Panc1 (cell line): ENCODE measurements at regions not wholly inside any gene's neighbourhood (a gene's known extent, or its start where the extent isn't known, plus 50 kb on each side); places are given as distances from the start of the nearest gene placed in this dataset.

ENCODE experiments used
- ATAC-seq: fragments of 200-7000 bp; cut with Tn5 transposase; 2 replicates; pipeline ENCODE4 v1.9.1; 2020; ENCODE audit warnings: mild to moderate bottlenecking, moderate library complexity
- BruUV-seq: library from RNA; stranded (reverse); fragments of 400-500 nt; replicated peaks from 2 replicates; lab custom pipeline; 2021; lab: Mats Ljungman, UMichigan
- CTCF ChIA-PET: fragments of 300-600 bp; sonication (Branson Sonifier 250); formaldehyde crosslinking; loops from one replicate; lab custom pipeline; 2022; ENCODE audit warnings: antibody characterized with exemption; lab: Charles Lee
- POLR2A ChIA-PET: fragments of 300-600 bp; sonication (Branson Sonifier 250); formaldehyde crosslinking; loops from one replicate; lab custom pipeline; 2022; ENCODE audit warnings: antibody characterized with exemption; lab: Charles Lee
- DNase-seq: peaks from one replicate; pipeline ENCODE4 v3.0.0-alpha.2; 2010; ENCODE audit warnings: low read depth, low spot score
- H3K27ac ChIP-seq: 2 replicates; pipeline ENCODE4 v1.5.1; 2011; ENCODE audit warnings: mild to moderate bottlenecking, low read length, inconsistent platforms
- H3K27me3 ChIP-seq: fragments of 200-500 bp; sonication (Bioruptor generic); 2 replicates; pipeline ENCODE4 v1.6.0; 2014; ENCODE audit warnings: low read length, inconsistent platforms; ENCODE audit not compliant: control insufficient read depth, insufficient read depth
- H3K36me3 ChIP-seq: fragments of 200-500 bp; sonication (Bioruptor generic); 2 replicates; pipeline ENCODE4 v1.5.1; 2014; ENCODE audit warnings: inconsistent platforms, mild to moderate bottlenecking, low read length, moderate library complexity; ENCODE audit not compliant: control insufficient read depth, insufficient read depth
- H3K4me1 ChIP-seq: 2 replicates; pipeline ENCODE4 v1.5.1; 2011; ENCODE audit warnings: inconsistent platforms, mild to moderate bottlenecking, low read length, moderate library complexity; ENCODE audit not compliant: control insufficient read depth, insufficient read depth
- H3K4me3 ChIP-seq, 2 experiments: 2 replicates each; pipeline ENCODE4 v1.5.1; 2011 to 2012; ENCODE audit warnings: low read depth in 2 of 2, low read length in 2 of 2, mild to moderate bottlenecking in 2 of 2, inconsistent platforms in 1 of 2, moderate library complexity in 1 of 2
- H3K9me3 ChIP-seq: fragments of 200-500 bp; sonication (Bioruptor generic); 2 replicates; pipeline ENCODE4 v1.5.1; 2014; ENCODE audit warnings: low read depth, mild to moderate bottlenecking, inconsistent platforms, low read length, moderate library complexity; ENCODE audit not compliant: control insufficient read depth, insufficient read depth
- POLR2AphosphoS5 ChIP-seq: IDR thresholded peaks from 2 replicates; pipeline ENCODE4 v1.6.1; 2012; ENCODE audit warnings: mild to moderate bottlenecking, low read depth, low read length, moderate library complexity
- SIN3A ChIP-seq: IDR thresholded peaks from 2 replicates; pipeline ENCODE4 v1.6.1; 2012; ENCODE audit warnings: low read depth, mild to moderate bottlenecking, low read length, moderate library complexity, borderline replicate concordance; ENCODE audit not compliant: insufficient read depth
- TCF7L2 ChIP-seq: IDR thresholded peaks from 2 replicates; pipeline ENCODE4 v1.6.1; 2011; ENCODE audit warnings: mild to moderate bottlenecking, low read depth, low read length, inconsistent platforms
- in situ Hi-C: cut with HindIII; loops from 2 replicates; pipeline ENCODE4 v1.10.0; 2016; ENCODE audit warnings: low sequenced_read_pairs, low pct_unique_long_range_greater_than_20kb
- intact Hi-C: fragments of 100-400 bp; cut with micrococcal nuclease; formaldehyde crosslinking; loops from one replicate; pipeline ENCODE4 v1.10.0; 2022; ENCODE audit not compliant: unreplicated experiment
- TF ChIP-seq, protein P1 (sequence below), 2 experiments: IDR thresholded peaks; 2 replicates each; pipeline ENCODE4 v1.6.1; 2011 to 2012; ENCODE audit warnings: low read depth in 2 of 2, control low read depth in 1 of 2, low read length in 1 of 2, mild to moderate bottlenecking in 1 of 2, moderate library complexity in 1 of 2; ENCODE audit not compliant: insufficient read depth in 1 of 2
- TF ChIP-seq, protein P2 (sequence below): fragments of 450-650 bp; IDR thresholded peaks from 2 replicates; pipeline ENCODE4 v1.5.1; 2017; ENCODE audit warnings: mild to moderate bottlenecking

DNA sequence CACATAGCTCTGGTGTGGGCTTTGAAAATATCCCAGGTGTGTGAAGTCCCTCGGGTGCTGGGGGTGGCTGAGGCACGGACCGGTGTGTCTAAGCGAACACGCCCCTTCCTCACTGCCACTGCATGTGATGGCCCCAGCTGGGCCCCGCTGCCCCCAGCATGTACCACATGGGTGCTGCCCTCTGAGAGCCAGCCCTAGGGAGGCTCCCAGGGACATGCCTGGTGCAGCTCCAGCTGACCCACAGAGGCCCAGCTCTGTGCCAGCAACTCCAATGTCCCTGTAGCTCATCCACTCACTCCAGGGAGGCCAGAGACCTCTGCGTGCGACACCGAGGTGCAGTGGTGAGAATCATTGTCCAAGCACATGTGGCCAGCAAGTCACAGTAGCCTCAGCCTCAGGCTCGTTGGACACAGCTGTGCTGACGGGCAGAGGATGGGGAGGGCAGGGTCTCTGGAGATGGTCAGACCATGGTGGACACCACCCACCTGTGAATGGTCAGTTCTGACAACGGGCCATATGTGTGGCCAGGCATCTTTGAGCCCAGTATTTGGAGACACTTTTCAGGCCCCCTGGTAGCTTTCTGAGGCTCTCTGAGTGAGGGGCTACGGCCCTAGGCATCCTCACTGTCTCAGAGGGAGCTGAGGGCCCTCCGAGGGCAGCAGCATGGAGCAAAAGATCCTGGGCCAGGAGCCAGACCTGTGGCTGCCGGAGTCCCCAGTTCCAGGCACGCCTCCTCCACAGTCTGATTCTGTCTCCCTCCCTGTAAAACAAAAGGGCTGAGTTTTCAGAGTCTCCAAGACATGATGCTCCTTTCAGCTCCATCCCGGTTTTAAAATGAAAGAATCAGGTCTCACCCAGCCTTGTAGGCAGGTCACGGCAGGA, 220.7 kb downstream of the NDUFA10 start:
- ATAC-seq (no peak), DNase-seq (no peak)
- no TSS peak for BruUV-seq
- intact Hi-C loops (no loop called here), in situ Hi-C loops (no loop called here)
- Histone ChIP-seq H3K4me3 (no peak overlapping the region), H3K4me1 (no peaks in the 10 kb centered on the region), H3K36me3 (no peaks in the 10 kb centered on the region), H3K27me3 (no peaks in the 10 kb centered on the region), H3K27ac (no peak overlapping the region), H3K9me3 (no peaks in the 10 kb centered on the region)
- POLR2A ChIA-PET = interaction anchor here (0.6 kb wide), 1 partner anchor 14 kb away, joined by 4 read pairs; no protein-coding TSS in a partner anchor
- TF ChIP-seq POLR2AphosphoS5 = no peak
- TF ChIP-seq, protein P1, sequence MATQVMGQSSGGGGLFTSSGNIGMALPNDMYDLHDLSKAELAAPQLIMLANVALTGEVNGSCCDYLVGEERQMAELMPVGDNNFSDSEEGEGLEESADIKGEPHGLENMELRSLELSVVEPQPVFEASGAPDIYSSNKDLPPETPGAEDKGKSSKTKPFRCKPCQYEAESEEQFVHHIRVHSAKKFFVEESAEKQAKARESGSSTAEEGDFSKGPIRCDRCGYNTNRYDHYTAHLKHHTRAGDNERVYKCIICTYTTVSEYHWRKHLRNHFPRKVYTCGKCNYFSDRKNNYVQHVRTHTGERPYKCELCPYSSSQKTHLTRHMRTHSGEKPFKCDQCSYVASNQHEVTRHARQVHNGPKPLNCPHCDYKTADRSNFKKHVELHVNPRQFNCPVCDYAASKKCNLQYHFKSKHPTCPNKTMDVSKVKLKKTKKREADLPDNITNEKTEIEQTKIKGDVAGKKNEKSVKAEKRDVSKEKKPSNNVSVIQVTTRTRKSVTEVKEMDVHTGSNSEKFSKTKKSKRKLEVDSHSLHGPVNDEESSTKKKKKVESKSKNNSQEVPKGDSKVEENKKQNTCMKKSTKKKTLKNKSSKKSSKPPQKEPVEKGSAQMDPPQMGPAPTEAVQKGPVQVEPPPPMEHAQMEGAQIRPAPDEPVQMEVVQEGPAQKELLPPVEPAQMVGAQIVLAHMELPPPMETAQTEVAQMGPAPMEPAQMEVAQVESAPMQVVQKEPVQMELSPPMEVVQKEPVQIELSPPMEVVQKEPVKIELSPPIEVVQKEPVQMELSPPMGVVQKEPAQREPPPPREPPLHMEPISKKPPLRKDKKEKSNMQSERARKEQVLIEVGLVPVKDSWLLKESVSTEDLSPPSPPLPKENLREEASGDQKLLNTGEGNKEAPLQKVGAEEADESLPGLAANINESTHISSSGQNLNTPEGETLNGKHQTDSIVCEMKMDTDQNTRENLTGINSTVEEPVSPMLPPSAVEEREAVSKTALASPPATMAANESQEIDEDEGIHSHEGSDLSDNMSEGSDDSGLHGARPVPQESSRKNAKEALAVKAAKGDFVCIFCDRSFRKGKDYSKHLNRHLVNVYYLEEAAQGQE (IDR thresholded peaks at IDR 0.05; ENCODE audit: insufficient read depth in 1 of 2, low read depth in 2 of 2, low read length in 1 of 2) = no peak
- TF ChIP-seq SIN3A = no peak
- TF ChIP-seq, protein P2, sequence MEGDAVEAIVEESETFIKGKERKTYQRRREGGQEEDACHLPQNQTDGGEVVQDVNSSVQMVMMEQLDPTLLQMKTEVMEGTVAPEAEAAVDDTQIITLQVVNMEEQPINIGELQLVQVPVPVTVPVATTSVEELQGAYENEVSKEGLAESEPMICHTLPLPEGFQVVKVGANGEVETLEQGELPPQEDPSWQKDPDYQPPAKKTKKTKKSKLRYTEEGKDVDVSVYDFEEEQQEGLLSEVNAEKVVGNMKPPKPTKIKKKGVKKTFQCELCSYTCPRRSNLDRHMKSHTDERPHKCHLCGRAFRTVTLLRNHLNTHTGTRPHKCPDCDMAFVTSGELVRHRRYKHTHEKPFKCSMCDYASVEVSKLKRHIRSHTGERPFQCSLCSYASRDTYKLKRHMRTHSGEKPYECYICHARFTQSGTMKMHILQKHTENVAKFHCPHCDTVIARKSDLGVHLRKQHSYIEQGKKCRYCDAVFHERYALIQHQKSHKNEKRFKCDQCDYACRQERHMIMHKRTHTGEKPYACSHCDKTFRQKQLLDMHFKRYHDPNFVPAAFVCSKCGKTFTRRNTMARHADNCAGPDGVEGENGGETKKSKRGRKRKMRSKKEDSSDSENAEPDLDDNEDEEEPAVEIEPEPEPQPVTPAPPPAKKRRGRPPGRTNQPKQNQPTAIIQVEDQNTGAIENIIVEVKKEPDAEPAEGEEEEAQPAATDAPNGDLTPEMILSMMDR = no peak
- no peak for TF ChIP-seq TCF7L2
- CTCF ChIA-PET = no interaction called here

DNA sequence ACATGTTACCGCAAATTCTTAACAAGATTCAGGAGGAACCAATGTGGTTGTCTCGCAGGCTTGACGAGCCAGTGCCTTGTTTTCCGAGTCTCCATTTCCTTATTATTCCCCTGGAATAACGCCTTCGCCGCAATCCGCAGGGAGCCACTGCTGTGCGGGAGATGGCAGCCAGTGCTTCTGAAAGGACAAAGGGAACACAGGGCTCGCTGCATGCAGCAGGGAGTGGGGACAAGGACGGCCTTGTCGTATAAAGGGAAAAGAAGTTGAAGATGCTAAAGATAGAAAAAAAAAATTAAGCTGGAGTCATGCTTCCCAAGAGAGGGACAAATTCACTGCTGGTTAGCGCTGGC, 221.4 kb downstream of the NDUFA10 start:
- Histone ChIP-seq H3K27me3 (no peaks in the 10 kb centered on the region), H3K4me1 (no peaks in the 10 kb centered on the region), H3K4me3 (no peak overlapping the region), H3K27ac (no peak overlapping the region), H3K36me3 (no peaks in the 10 kb centered on the region), H3K9me3 (no peaks in the 10 kb centered on the region)
- intact Hi-C loops (no loop called here), in situ Hi-C loops (no loop called here)
- DNase-seq (no peak), ATAC-seq (no peak)
- no TSS peak for BruUV-seq
- ChIA-PET CTCF (no interaction called here), POLR2A (no interaction called here)
- TF ChIP-seq TCF7L2 = no peak
- TF ChIP-seq SIN3A = no peak
- TF ChIP-seq, protein P2 = no peak
- no peak for TF ChIP-seq POLR2AphosphoS5
- TF ChIP-seq, protein P1 (IDR thresholded peaks at IDR 0.05; ENCODE audit: insufficient read depth in 1 of 2, low read depth in 2 of 2, low read length in 1 of 2) = no peak
